MV-4-11 (cell line): ENCODE measurements at regions not wholly inside any gene's neighbourhood (a gene's known extent, or its start where the extent isn't known, plus 50 kb on each side); places are given as distances from the start of the nearest gene placed in this dataset.

Experiments used
- DNase-seq: peaks from one replicate; lab custom pipeline; 2025; lab: John Stamatoyannopoulos, UW

- peak; percentile 82 for DNase-seq
Observed at GRCh38 chr22:22823131-22823810, 64.3 kb upstream of the IGLL5 start.

- DNase-seq: no peak
Observed at GRCh38 chr22:22824340-22825212, 63.0 kb upstream of the IGLL5 start.

- DNase-seq: peak; percentile 11
Observed at GRCh38 chr22:22825213-22825593, 62.4 kb upstream of the IGLL5 start.

- no peak for DNase-seq
Observed at GRCh38 chr22:22827187-22827939, 60.3 kb upstream of the IGLL5 start.

GRCh38 chr22:22830193-22830592 lies 57.4 kb upstream of the IGLL5 start:
- DNase-seq: no peak

- no peak for DNase-seq
Observed at GRCh38 chr22:22830957-22831688, 56.5 kb upstream of the IGLL5 start.

GRCh38 chr22:22833059-22833458 lies 54.6 kb upstream of the IGLL5 start:
- no peak for DNase-seq

GRCh38 chr22:22833488-22833887 lies 54.1 kb upstream of the IGLL5 start:
- DNase-seq: no peak

GRCh38 chr22:22834204-22834603 lies 53.4 kb upstream of the IGLL5 start:
- DNase-seq: no peak

- no peak for DNase-seq
Observed at GRCh38 chr22:22834783-22835182, 52.8 kb upstream of the IGLL5 start.

GRCh38 chr22:22835242-22835641 lies 52.4 kb upstream of the IGLL5 start:
- DNase-seq: no peak

- DNase-seq: no peak
Observed at GRCh38 chr22:22835771-22836291, 51.8 kb upstream of the IGLL5 start.

GRCh38 chr22:22836635-22837034 lies 51.0 kb upstream of the IGLL5 start:
- DNase-seq: peak; percentile 47
